C4-2B (cell line): ENCODE measurements at regions not wholly inside any gene's neighbourhood (a gene's known extent, or its start where the extent isn't known, plus 50 kb on each side); places are given as distances from the start of the nearest gene placed in this dataset.

Experiments
- CTCF ChIP-seq: fragments of 450-650 bp; conservative IDR thresholded peaks from 2 replicates; pipeline ENCODE4 v1.5.1; 2017; ENCODE audit warnings: mild to moderate bottlenecking
- ZFX ChIP-seq: fragments of 450-650 bp; IDR thresholded peaks from 2 replicates; pipeline ENCODE4 v1.6.1; 2017

- no peak for TF ChIP-seq CTCF
- TF ChIP-seq ZFX: no peak
Measured at GRCh38 chr2:234331566-234331965, 165.3 kb downstream of the ARL4C start.
